GM19463 (cell line): ENCODE measurements at regions not wholly inside any gene's neighbourhood (a gene's known extent, or its start where the extent isn't known, plus 50 kb on each side); places are given as distances from the start of the nearest gene placed in this dataset.
A peak's percentile ranks its signal among the peaks of the same experiment; 100 is the strongest.

Source experiments
- ATAC-seq: cut with Tn5 transposase; IDR thresholded peaks from one replicate; pipeline ENCODE4 v1.9.1; 2021; ENCODE audit warnings: mild to moderate bottlenecking, moderate library complexity; ENCODE audit not compliant: unreplicated experiment

GRCh38 chr6:78577585-78577984 lies 289.8 kb upstream of the IRAK1BP1 start:
- no peak for ATAC-seq

- ATAC-seq = no peak
Observed at GRCh38 chr6:78578430-78578829, 288.9 kb upstream of the IRAK1BP1 start.

GRCh38 chr6:78580923-78581322 lies 286.4 kb upstream of the IRAK1BP1 start:
- no peak for ATAC-seq

GRCh38 chr6:78583079-78583478 lies 284.3 kb upstream of the IRAK1BP1 start:
- ATAC-seq = no peak

- ATAC-seq = no peak
Observed at GRCh38 chr6:78589436-78589835, 277.9 kb upstream of the IRAK1BP1 start.

- ATAC-seq = no peak
Observed at GRCh38 chr6:78593898-78594667, 273.3 kb upstream of the IRAK1BP1 start.

- no peak for ATAC-seq
Observed at GRCh38 chr6:78594668-78595066, 272.7 kb upstream of the IRAK1BP1 start.

- no peak for ATAC-seq
Observed at GRCh38 chr6:78597966-78598365, 269.4 kb upstream of the IRAK1BP1 start.

GRCh38 chr6:78598966-78599365 lies 268.4 kb upstream of the IRAK1BP1 start:
- no peak for ATAC-seq

GRCh38 chr6:78599526-78599925 lies 267.8 kb upstream of the IRAK1BP1 start:
- no peak for ATAC-seq

GRCh38 chr6:78605909-78606446 lies 261.4 kb upstream of the IRAK1BP1 start:
- no peak for ATAC-seq

- no peak for ATAC-seq
Observed at GRCh38 chr6:78607189-78607588, 260.2 kb upstream of the IRAK1BP1 start.

GRCh38 chr6:78611102-78611620 lies 256.2 kb upstream of the IRAK1BP1 start:
- no peak for ATAC-seq

- no peak for ATAC-seq
Observed at GRCh38 chr6:78611886-78612480, 255.4 kb upstream of the IRAK1BP1 start.

- ATAC-seq = peak; percentile 25
Observed at GRCh38 chr6:78614961-78615360, 252.4 kb upstream of the IRAK1BP1 start.

GRCh38 chr6:78615430-78615904 lies 251.9 kb upstream of the IRAK1BP1 start:
- ATAC-seq = peak; percentile 68

- ATAC-seq = no peak
Observed at GRCh38 chr6:78618970-78619369, 248.4 kb upstream of the IRAK1BP1 start.

GRCh38 chr6:78623554-78623953 lies 243.8 kb upstream of the IRAK1BP1 start:
- ATAC-seq = no peak

GRCh38 chr6:78629154-78629721 lies 238.1 kb upstream of the IRAK1BP1 start:
- ATAC-seq = no peak

GRCh38 chr6:78629836-78630235 lies 237.5 kb upstream of the IRAK1BP1 start:
- no peak for ATAC-seq

GRCh38 chr6:78631976-78632375 lies 235.4 kb upstream of the IRAK1BP1 start:
- no peak for ATAC-seq
